H7 (cell line): ENCODE measurements at regions not wholly inside any gene's neighbourhood (a gene's known extent, or its start where the extent isn't known, plus 50 kb on each side); places are given as distances from the start of the nearest gene placed in this dataset.

Source experiments
- DNase-seq: peaks from one replicate; pipeline ENCODE4 v3.0.0; 2012
- H3K27me3 ChIP-seq: 2 replicates; pipeline ENCODE4 v1.6.0; 2011; ENCODE audit warnings: mild to moderate bottlenecking, low read length; ENCODE audit not compliant: control insufficient read depth, insufficient read depth
- H3K36me3 ChIP-seq: replicated peaks from 2 replicates; pipeline ENCODE4 v1.5.1; 2011; ENCODE audit warnings: low read length; ENCODE audit not compliant: control insufficient read depth, insufficient read depth
- H3K4me3 ChIP-seq: 2 replicates; pipeline ENCODE4 v1.5.1; 2011; ENCODE audit warnings: low read depth, mild to moderate bottlenecking, control low read depth, low read length, moderate library complexity; ENCODE audit not compliant: insufficient read depth

DNA sequence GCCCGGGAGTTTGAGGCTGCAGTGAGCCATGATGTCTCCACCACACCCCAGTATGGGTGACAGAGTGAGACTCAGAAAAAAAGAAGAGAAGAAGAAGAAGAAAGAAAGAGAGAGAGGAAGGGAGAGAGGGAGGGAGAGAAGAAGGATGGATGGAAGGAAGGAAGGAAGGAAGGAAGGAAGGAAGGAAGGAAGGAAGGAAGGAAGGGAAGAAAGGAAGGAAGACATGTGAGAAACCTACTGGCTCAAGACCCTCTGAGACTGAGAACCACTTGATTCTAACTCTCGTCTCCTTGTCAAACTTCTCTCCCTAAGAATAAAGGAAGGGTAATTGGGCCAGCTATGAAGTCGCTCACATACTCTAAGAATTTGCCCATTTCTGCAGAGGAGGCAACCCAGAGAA lies 148.1 kb upstream of the UBE2E1 start:
- Histone ChIP-seq H3K4me3 (no peak overlapping the region), H3K27me3 (no peaks in the 10 kb centered on the region), H3K36me3 (no peaks in the 10 kb centered on the region)
- DNase-seq = no peak

DNA sequence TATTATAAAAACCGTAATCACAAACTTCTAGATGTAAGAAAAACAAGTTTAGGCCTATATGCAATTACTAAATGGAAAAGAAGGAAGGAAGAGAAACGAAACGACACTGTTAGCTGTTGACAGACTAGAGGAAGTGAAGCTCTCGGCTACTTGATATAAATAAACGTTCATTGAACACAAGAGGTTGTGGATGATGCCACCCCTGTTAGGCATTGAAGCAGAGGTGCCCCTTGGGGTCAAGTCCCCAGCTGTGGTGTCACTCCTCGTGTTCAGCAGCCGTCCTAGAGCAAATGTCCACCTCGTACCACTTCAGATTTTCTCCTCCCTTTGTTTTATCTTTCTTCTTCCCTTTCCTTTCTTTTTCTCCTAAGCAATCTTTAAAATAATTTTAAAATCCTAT lies 146.5 kb upstream of the UBE2E1 start:
- no peaks in the 10 kb centered on the region for H3K27me3 ChIP-seq
- DNase-seq = no peak
- no peaks in the 10 kb centered on the region for H3K36me3 ChIP-seq
- no peak overlapping the region for H3K4me3 ChIP-seq

DNA sequence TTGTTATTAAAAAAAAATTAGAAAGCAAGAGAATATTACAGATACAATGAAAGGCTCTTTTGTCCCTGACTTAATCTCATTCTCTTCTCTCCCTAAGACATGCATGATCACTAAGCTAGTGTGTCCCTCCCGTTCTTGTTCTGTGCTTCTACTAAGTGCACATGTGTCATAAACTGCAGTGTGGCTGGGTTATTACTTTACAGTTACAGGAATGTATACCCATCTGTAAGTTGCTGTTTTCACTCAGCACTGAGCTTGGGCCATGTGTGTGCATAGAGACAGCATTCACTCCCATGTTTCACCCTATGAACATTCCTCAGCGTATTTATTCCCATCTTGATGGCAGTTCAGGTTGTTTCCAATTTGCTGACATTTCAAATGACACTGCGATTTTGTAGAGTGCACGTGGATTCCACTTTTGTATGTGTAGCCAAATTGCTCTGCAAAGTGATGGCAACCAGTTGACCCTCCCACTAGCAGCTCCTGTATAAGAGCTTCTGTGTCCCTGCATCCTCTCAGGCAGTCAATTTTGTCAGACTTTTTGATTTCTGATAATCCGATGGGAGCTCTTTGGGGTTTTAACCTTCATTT lies 145.8 kb upstream of the UBE2E1 start:
- Histone ChIP-seq H3K4me3 (no peak overlapping the region), H3K27me3 (no peaks in the 10 kb centered on the region), H3K36me3 (no peaks in the 10 kb centered on the region)
- no peak for DNase-seq

DNA sequence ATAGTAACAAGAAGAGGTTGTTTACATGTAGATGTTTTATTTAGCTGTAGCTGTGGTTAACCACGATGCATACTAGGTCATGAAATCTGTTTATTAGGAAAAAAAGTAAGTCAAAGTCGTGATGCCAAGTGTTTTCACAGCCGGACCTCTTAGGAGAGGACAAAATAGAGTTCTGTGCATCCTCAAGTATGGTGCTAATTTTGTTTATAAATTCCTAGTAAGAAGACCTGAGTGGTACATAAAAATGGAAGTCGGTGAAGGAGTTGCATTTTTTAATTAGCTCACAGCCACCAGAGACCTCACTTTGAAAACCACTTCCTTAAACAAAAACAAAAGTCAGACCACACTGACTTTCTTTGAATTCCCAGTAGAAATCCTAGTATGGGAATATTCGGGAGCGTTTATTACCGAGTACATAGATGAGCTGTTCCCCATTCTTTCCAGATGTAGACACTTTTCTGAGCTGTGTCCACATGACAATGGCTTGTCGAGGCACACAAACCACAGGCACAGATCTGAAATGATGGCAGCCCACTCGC lies 143.6 kb upstream of the UBE2E1 start:
- DNase-seq = no peak
- H3K27me3 ChIP-seq = no peaks in the 10 kb centered on the region
- H3K36me3 ChIP-seq = no peaks in the 10 kb centered on the region
- no peak overlapping the region for H3K4me3 ChIP-seq

DNA sequence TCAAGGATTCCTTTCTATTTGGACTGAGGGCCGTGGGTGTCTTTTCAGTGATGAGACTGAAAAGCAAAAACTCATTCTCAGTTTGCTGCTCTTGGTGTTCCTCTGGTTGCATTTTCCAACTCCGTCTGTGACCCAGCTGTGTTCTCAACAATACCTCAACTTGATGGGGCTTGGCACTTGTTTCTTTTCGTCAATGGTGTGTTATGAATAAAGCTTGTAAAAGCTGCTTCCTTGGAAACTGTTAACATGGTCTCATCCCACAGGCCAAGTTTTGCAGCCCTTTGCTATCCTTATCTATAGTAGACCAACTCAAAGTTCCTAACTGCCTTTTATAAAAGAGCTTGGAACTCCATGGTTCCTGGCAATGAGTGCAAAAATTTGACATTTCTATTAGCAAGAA lies 142.5 kb upstream of the UBE2E1 start:
- no peak for DNase-seq
- Histone ChIP-seq H3K27me3 (no peaks in the 10 kb centered on the region), H3K4me3 (no peak overlapping the region), H3K36me3 (no peaks in the 10 kb centered on the region)

DNA sequence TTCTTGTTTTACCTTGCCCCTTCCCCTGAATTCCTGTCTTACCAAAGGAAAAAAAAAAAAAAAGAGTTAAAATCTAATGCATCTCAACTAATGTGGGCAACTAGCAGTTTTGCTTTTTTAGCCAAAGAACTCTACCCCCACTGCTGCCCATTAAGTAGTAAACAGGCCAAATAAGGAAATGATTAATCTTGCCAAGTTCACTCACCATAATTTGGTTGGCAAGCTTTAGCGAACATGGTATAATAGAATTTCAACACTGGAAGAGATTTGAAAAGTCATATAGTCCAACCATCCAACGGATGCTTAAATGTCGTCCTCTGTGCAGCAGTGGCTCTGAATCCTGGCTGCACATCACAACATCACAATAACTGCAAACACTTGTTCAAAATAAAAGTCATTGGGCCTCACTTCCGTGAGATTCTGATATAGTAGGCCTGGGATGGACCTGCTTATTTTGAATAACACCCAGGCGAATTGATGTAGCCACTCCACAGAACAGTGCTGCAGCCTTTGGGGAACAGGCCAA lies 142.0 kb upstream of the UBE2E1 start:
- H3K4me3 ChIP-seq = no peak overlapping the region
- DNase-seq = no peak
- H3K27me3 ChIP-seq = no peaks in the 10 kb centered on the region

DNA sequence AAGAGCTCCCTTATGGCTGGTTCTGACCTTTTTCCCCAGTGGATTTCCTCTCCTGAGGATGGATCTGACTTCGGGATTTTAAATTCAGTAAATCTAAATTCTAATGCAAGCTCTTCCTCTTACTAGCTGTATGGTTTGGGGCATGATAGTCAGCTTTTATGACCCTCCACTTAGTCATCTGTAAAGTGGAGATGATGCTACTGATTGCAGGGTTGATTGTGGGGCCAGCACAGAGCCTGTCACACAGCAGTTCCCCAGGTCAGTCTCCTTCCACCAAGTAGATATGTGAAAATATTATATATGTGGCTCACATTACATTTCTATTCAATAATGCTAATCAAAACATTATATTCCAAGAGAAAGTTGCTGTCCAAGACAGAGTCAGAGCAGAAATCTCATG lies 141.3 kb upstream of the UBE2E1 start:
- H3K4me3 ChIP-seq = no peak overlapping the region
- H3K27me3 ChIP-seq = no peaks in the 10 kb centered on the region
- no peaks in the 10 kb centered on the region for H3K36me3 ChIP-seq
- DNase-seq = no peak

More for the DNA sequence above, 142.0 kb upstream of the UBE2E1 start:
- H3K36me3 ChIP-seq = no peaks in the 10 kb centered on the region

DNA sequence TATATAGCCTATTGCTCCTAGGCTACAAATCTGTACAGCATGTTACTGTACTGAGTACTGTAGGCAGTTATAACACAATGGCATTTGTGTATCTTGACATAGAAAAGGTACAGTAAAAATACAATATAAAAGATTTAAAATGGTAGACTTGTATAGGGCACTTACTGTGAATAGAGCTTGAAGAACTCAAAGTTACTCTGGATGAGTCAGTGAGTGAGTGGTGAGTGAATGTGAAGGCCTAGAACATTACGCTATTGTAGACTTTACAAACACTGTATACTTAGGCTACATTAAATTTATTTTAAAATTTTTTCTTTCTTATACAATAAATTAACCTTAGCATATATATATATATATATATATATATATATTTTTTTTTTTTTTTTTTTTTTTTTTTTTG lies 140.0 kb upstream of the UBE2E1 start:
- DNase-seq = no peak
- Histone ChIP-seq H3K27me3 (no peaks in the 10 kb centered on the region), H3K4me3 (no peak overlapping the region), H3K36me3 (no peaks in the 10 kb centered on the region)

DNA sequence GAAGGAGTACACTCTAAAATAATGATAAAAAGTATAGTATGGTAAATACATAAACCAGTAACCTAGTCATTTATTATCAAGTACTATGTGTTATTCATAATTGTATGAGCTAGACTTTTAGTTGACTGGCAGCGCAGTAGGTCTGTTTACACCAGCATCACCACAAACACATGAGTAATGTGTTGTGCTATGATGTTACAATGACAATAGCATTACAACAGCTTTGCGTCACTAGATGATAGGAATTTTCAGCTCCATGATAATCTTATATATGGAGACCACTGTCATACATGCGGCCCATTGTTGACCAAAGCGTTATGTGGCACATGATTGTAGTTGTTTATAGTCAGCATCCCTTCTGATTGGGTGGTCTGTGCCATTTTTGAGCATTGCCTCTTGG lies 138.9 kb upstream of the UBE2E1 start:
- Histone ChIP-seq H3K36me3 (no peaks in the 10 kb centered on the region), H3K27me3 (no peaks in the 10 kb centered on the region), H3K4me3 (no peak overlapping the region)
- DNase-seq = no peak

DNA sequence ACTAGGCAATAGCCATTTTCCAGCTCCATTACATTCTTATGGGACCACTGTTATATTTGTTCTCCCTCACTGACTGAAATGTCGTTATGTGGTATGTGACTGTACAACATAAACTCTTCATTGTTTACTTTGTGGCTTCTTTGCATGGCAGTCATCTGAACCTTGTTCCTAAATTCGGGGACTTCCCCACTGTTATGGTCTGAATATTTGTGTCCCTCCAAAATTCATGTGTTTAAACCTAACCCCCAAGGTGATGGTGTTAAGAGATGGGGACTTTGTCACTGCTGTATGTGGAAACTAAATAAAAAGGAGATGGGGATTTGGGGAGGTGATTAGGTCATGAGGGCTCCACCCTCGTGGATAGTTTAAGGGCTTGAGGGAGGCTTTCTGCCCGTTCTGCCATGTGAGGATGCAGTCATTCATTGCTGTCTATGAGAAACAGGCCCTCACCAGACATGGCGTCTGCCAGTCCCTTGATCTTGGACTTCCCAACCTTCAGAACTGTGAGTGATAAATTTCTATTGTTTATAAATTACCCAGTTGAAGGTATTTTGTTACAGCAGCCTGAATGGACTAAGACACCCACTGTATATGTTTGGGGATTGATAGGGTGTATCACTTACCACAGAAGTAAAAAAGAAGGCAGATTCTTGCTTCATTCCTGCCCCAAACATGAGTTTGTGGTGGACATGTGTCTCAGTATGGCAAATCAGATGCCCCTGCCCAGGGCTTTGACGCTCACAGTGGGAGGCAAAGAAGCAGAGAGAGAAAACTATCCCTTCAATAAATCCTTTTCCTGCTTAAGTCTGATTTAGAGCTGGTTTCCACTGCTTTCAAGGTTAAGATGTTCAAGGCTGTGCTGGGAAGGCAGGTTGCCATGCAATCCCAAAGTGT lies 138.0 kb upstream of the UBE2E1 start:
- no peaks in the 10 kb centered on the region for H3K27me3 ChIP-seq
- no peaks in the 10 kb centered on the region for H3K36me3 ChIP-seq
- no peak overlapping the region for H3K4me3 ChIP-seq
- no peak for DNase-seq

DNA sequence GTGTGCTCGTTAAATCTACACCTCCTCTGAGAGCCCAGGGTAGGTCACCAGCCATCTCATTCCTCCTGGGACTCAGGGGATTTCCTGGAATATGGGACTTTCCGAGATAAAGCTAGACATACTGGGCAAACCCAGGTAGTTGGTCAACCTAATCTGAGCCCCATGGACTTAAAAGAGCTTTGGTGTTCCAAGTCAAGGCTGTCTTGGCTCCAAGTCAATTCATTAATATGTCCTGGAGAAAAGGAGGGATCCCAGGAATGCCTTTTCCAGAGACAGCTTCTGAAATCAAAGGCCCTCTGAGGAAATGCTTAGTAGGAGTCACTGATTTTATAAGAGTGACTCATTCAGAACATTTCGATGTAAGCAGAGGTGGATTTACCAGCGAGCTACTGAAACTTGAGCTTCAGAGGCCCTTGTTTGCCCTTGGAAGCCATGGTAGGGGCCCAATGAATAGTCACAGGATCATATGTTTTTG lies 137.3 kb upstream of the UBE2E1 start:
- no peaks in the 10 kb centered on the region for H3K27me3 ChIP-seq
- no peaks in the 10 kb centered on the region for H3K36me3 ChIP-seq
- no peak for DNase-seq
- no peak overlapping the region for H3K4me3 ChIP-seq

DNA sequence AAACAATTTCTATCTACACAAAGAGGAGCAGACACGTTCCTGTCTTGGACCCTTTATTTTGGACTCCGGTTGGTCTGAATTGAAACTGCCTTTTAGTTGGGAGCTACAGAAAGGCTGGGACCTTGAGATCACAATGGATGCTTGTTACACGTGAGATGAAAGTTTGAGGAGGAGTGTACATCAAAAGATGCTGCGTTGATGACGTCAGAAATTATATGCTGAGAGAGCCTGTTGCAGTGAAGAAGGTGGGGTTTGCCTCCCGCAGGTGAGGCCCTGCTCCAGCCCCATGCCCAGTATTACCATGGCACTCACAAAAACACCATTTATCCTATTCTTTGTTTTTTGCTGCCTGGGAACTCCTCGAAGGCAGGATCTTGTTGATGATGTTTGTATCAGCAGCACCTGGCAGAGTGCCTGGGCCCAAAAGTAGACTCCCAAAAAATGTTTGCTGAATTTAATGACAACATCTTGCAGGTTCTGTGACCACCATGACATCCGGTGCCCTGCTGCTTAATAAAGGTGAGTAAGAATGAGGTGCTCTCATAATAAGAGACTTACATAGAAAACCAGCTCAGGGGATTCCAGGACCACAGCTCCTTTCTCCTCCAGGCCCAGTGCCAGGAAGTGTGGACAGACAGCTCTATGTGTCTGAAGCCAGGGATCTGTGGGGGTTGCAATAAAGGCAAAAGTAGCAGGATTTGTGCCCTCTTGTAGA lies 136.1 kb upstream of the UBE2E1 start:
- Histone ChIP-seq H3K27me3 (no peaks in the 10 kb centered on the region), H3K36me3 (no peaks in the 10 kb centered on the region), H3K4me3 (no peak overlapping the region)
- no peak for DNase-seq

DNA sequence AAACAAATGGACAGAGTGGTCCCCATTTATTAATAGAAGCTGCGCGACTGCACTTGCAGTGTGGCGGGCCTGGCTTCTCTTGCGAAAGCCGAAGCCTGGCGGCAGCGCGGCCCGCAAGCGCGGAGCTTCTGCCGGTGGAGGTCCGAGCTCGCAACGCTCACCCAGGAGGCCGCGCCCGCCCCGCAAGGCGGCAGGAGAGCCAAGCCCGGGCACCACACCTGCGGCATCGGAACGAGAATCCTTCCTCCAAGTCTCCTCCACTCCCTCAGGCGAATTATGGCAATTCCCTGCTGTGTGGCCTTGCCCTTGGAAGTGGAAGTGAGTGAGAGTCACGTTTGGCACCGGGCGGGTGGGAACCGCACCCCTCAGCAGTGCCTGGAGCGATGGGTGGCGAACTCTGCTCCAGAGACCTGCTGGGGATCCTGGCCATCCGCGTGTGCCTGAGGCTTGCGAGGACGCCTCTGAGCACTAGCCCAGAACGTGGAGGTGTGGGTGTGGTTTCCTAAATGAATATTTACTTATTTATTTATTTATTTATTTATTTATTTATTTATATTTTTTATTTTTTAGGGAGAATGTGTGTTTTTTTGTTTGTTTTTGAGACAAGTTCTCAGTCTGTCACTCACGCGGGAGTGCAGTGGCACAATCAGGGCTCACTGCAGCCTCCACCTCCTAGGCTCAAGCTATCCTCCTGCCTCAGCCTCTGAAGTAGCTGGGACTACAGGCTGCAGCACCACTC lies 133.7 kb upstream of the UBE2E1 start:
- Histone ChIP-seq H3K36me3 (no peaks in the 10 kb centered on the region), H3K27me3 (no peaks in the 10 kb centered on the region), H3K4me3 (no peak overlapping the region)
- DNase-seq = peak; percentile 33

DNA sequence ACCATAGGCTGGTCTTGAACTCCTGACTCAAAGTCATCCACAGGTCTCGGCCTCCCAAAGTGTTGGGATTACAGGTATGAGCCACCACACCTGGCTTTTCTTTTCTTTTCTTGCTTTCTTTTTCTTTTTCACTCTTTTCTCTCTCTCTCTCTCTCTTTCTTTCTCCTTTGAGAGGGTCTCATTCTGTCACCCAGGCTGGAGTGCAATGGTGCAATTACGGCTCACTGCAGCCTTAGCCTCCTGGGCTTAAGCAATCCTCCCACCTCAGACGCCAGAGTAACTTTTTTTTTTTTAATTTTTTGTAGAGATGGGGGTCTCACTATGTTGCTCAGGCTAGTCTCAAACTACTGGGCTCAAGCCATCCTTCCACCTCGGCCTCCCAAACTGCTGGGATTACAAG lies 133.1 kb upstream of the UBE2E1 start:
- Histone ChIP-seq H3K36me3 (no peaks in the 10 kb centered on the region), H3K4me3 (no peak overlapping the region), H3K27me3 (no peaks in the 10 kb centered on the region)
- DNase-seq = no peak
